ENCODE measurements at regions not wholly inside any gene's neighbourhood (a gene's known extent, or its start where the extent isn't known, plus 50 kb on each side); places are given as distances from the start of the nearest gene placed in this dataset.
"Not testable (repeated sequence)": the region's sequence is repeated elsewhere in the genome, so short reads cannot be mapped to it uniquely, and the experiment has no call there.

- not testable (repeated sequence) for TF ChIP-seq CTCF, POLR2A (IDR thresholded peaks at IDR 0.05)
Observed at GRCh38 chr2:95753812-95754211, 162.0 kb downstream of the TRIM43 start.
